BLaER1 treated with 17β-estradiol and CSF1 and Interleukin-3, amounts not matched to agents 10 nM and 100 nM (cell line): ENCODE measurements at regions not wholly inside any gene's neighbourhood (a gene's known extent, or its start where the extent isn't known, plus 50 kb on each side); places are given as distances from the start of the nearest gene placed in this dataset.

ENCODE experiments used
- H3K27ac ChIP-seq, 11 experiments: shearing (Covaris generic); formaldehyde crosslinking; 2 replicates each; pipeline ENCODE4 v1.8.1; 2022
- H3K27me3 ChIP-seq, 11 experiments: shearing (Covaris generic); formaldehyde crosslinking; 2 replicates each; pipeline ENCODE4 v1.8.1; 2022
- H3K36me3 ChIP-seq, 11 experiments: shearing (Covaris generic); formaldehyde crosslinking; 2 replicates each; pipeline ENCODE4 v1.8.1; 2022
- H3K4me1 ChIP-seq, 10 experiments: shearing (Covaris generic); formaldehyde crosslinking; 2 replicates each; pipeline ENCODE4 v1.8.1; 2022
- H3K4me2 ChIP-seq, 11 experiments: shearing (Covaris generic); formaldehyde crosslinking; 2 replicates each; pipeline ENCODE4 v1.8.1; 2022
- H3K4me3 ChIP-seq, 10 experiments: shearing (Covaris generic); formaldehyde crosslinking; 2 replicates each; pipeline ENCODE4 v1.8.1; 2022
- H3K9ac ChIP-seq, 11 experiments: shearing (Covaris generic); formaldehyde crosslinking; 2 replicates each; pipeline ENCODE4 v1.8.1; 2022
- H3K9me3 ChIP-seq, 11 experiments: shearing (Covaris generic); formaldehyde crosslinking; replicated peaks in 1 of 11; 2 replicates each; pipeline ENCODE4 v1.8.1; 2022
- H4K20me1 ChIP-seq, 11 experiments: shearing (Covaris generic); formaldehyde crosslinking; 2 replicates each; pipeline ENCODE4 v1.8.1; 2022
- Cebpa-rat ChIP-seq, 11 experiments: shearing (Covaris generic); IDR thresholded peaks; 2 replicates each; pipeline ENCODE4 v1.8.1; 2022

- Histone ChIP-seq H3K27me3 (no peaks in the 10 kb centered on the region), H3K4me1 (no peaks in the 10 kb centered on the region), H3K9me3 (peaks cover 0 to 4% (median 0%) of the 10 kb centered on the region in 11 experiments; a peak in 1 of 22 replicates), H4K20me1 (no peaks in the 10 kb centered on the region), H3K36me3 (no peaks in the 10 kb centered on the region), H3K4me3 (no peak overlapping the region), H3K9ac (no peak overlapping the region), H3K27ac (no peak overlapping the region), H3K4me2 (no peak overlapping the region)
- no peak for TF ChIP-seq Cebpa-rat (IDR thresholded peaks at IDR 0.05)
These were observed 71.1 kb downstream of the TMEM114 start for GRCh38 chr16:8519179-8519578.

GRCh38 chr16:8517280-8517679 is 73.0 kb downstream of the TMEM114 start:
- no peak overlapping the region for H3K9ac ChIP-seq
- no peak overlapping the region for H3K27ac ChIP-seq

GRCh38 chr16:8516471-8516870 is 73.8 kb downstream of the TMEM114 start:
- Histone ChIP-seq H3K27me3 (no peaks in the 10 kb centered on the region), H3K36me3 (no peaks in the 10 kb centered on the region), H3K9ac (no peak overlapping the region), H3K9me3 (peaks cover 0 to 11% (median under 1%) of the 10 kb centered on the region in 11 experiments; a peak in 4 of 22 replicates), H3K27ac (no peak overlapping the region), H4K20me1 (no peaks in the 10 kb centered on the region), H3K4me3 (no peak overlapping the region), H3K4me2 (no peak overlapping the region), H3K4me1 (peaks cover 0 to 13% (median 12%) of the 10 kb centered on the region in 10 experiments; a peak in 16 of 20 replicates)
- TF ChIP-seq Cebpa-rat (IDR thresholded peaks at IDR 0.05): no peak

More at GRCh38 chr16:8517280-8517679, 73.0 kb downstream of the TMEM114 start:
- Histone ChIP-seq H4K20me1 (no peaks in the 10 kb centered on the region), H3K36me3 (no peaks in the 10 kb centered on the region), H3K4me2 (no peak overlapping the region), H3K4me1 (peaks cover 0 to 13% (median 12%) of the 10 kb centered on the region in 10 experiments; a peak in 16 of 20 replicates), H3K4me3 (no peak overlapping the region), H3K9me3 (peaks cover 0 to 7% (median 0%) of the 10 kb centered on the region in 11 experiments; a peak in 1 of 22 replicates), H3K27me3 (no peaks in the 10 kb centered on the region)
- no peak for TF ChIP-seq Cebpa-rat (IDR thresholded peaks at IDR 0.05)

- Histone ChIP-seq H3K4me3 (no peak overlapping the region), H3K9me3 (peaks cover 0 to 13% (median 5%) of the 10 kb centered on the region in 11 experiments; a peak in 4 of 22 replicates), H4K20me1 (no peaks in the 10 kb centered on the region), H3K4me2 (peak overlapping the region in 9 of 11 experiments; percentile 1 to 54 (median 36); a peak in 16 of 22 replicates), H3K36me3 (no peaks in the 10 kb centered on the region), H3K9ac (no peak overlapping the region; a peak in 1 of 22 replicates), H3K27ac (no peak overlapping the region; a peak in 1 of 22 replicates), H3K4me1 (peaks cover 0 to 13% (median 12%) of the 10 kb centered on the region in 10 experiments; a peak in 16 of 20 replicates), H3K27me3 (no peaks in the 10 kb centered on the region)
- TF ChIP-seq Cebpa-rat (IDR thresholded peaks at IDR 0.05): 0 out of 22 replicates have a peak, but pooled peaks of 1 of the 11 experiments have one; percentile 32
These were observed 77.2 kb downstream of the TMEM114 start for GRCh38 chr16:8512941-8513624.

GRCh38 chr16:8511464-8511863 is 78.8 kb downstream of the TMEM114 start:
- Histone ChIP-seq H3K27me3 (no peaks in the 10 kb centered on the region), H3K4me2 (no peak overlapping the region), H3K4me3 (no peak overlapping the region), H3K36me3 (no peaks in the 10 kb centered on the region), H3K4me1 (peaks cover 0 to 13% (median 12%) of the 10 kb centered on the region in 10 experiments; a peak in 16 of 20 replicates), H4K20me1 (no peaks in the 10 kb centered on the region), H3K9me3 (peaks cover 0 to 13% (median 5%) of the 10 kb centered on the region in 11 experiments; a peak in 4 of 22 replicates), H3K27ac (no peak overlapping the region), H3K9ac (no peak overlapping the region)
- TF ChIP-seq Cebpa-rat (IDR thresholded peaks at IDR 0.05): no peak

GRCh38 chr16:8510160-8510559 is 80.2 kb downstream of the TMEM114 start:
- no peak overlapping the region for H3K9ac ChIP-seq
- peaks cover 0 to 13% (median 5%) of the 10 kb centered on the region in 11 experiments; a peak in 4 of 22 replicates for H3K9me3 ChIP-seq
- no peak overlapping the region for H3K4me3 ChIP-seq
- H3K4me2 ChIP-seq: no peak overlapping the region
- H3K27me3 ChIP-seq: no peaks in the 10 kb centered on the region
- no peaks in the 10 kb centered on the region for H4K20me1 ChIP-seq
- no peak for TF ChIP-seq Cebpa-rat (IDR thresholded peaks at IDR 0.05)
- H3K36me3 ChIP-seq: no peaks in the 10 kb centered on the region
- H3K27ac ChIP-seq: no peak overlapping the region
- peaks cover 7 to 18% (median 13%) of the 10 kb centered on the region in 10 experiments; a peak in 19 of 20 replicates for H3K4me1 ChIP-seq

- TF ChIP-seq Cebpa-rat (IDR thresholded peaks at IDR 0.05): peak in 1 of 11 experiments; percentile 36; a peak in 1 of 22 replicates
- Histone ChIP-seq H3K27me3 (no peaks in the 10 kb centered on the region), H4K20me1 (no peaks in the 10 kb centered on the region), H3K4me3 (no peak overlapping the region), H3K27ac (no peak overlapping the region), H3K4me2 (peak overlapping the region in 5 of 11 experiments; percentile 10 to 48 (median 30); a peak in 8 of 22 replicates), H3K9me3 (peaks cover 0 to 8% (median 6%) of the 10 kb centered on the region in 11 experiments; a peak in 4 of 22 replicates), H3K4me1 (peaks cover 0 to 10% (median 3%) of the 10 kb centered on the region in 10 experiments; a peak in 8 of 20 replicates), H3K36me3 (no peaks in the 10 kb centered on the region), H3K9ac (no peak overlapping the region)
These were observed 84.9 kb downstream of the TMEM114 start for GRCh38 chr16:8505327-8505991.

- H3K27ac ChIP-seq: no peak overlapping the region
- peaks cover 0 to 10% (median 3%) of the 10 kb centered on the region in 10 experiments; a peak in 8 of 20 replicates for H3K4me1 ChIP-seq
- no peak overlapping the region for H3K4me2 ChIP-seq
- no peaks in the 10 kb centered on the region for H4K20me1 ChIP-seq
- no peaks in the 10 kb centered on the region for H3K36me3 ChIP-seq
- H3K9me3 ChIP-seq: peaks cover 0 to 8% (median 6%) of the 10 kb centered on the region in 11 experiments; a peak in 5 of 22 replicates
- TF ChIP-seq Cebpa-rat (IDR thresholded peaks at IDR 0.05): no peak
- no peaks in the 10 kb centered on the region for H3K27me3 ChIP-seq
- no peak overlapping the region for H3K9ac ChIP-seq
- no peak overlapping the region for H3K4me3 ChIP-seq
These were observed 87.9 kb downstream of the TMEM114 start for GRCh38 chr16:8502446-8502845.

- Histone ChIP-seq H3K9ac (no peak overlapping the region), H4K20me1 (no peaks in the 10 kb centered on the region), H3K4me3 (no peak overlapping the region), H3K4me1 (peaks cover 0 to 6% (median 1%) of the 10 kb centered on the region in 10 experiments; a peak in 8 of 20 replicates), H3K27ac (no peak overlapping the region), H3K4me2 (no peak overlapping the region), H3K27me3 (no peaks in the 10 kb centered on the region), H3K36me3 (no peaks in the 10 kb centered on the region), H3K9me3 (peaks cover 0 to 8% (median 6%) of the 10 kb centered on the region in 11 experiments; a peak in 5 of 22 replicates)
- TF ChIP-seq Cebpa-rat (IDR thresholded peaks at IDR 0.05): no peak
These were observed 90.0 kb downstream of the TMEM114 start for GRCh38 chr16:8500351-8500750.
